Smooth muscle cell (in vitro differentiated cells): ENCODE measurements at regions not wholly inside any gene's neighbourhood (a gene's known extent, or its start where the extent isn't known, plus 50 kb on each side); places are given as distances from the start of the nearest gene placed in this dataset.
"Not testable (repeated sequence)": the region's sequence is repeated elsewhere in the genome, so short reads cannot be mapped to it uniquely, and the experiment has no call there.

ENCODE experiments used
- DNase-seq: peaks from one replicate; lab custom pipeline; 2025; ENCODE audit not compliant: unreplicated experiment; lab: John Stamatoyannopoulos, UW
- H2AFZ ChIP-seq: fragments of 200-600 bp; sonication (generic); 2 replicates; pipeline ENCODE4 v1.6.0; 2016; ENCODE audit warnings: antibody characterized with exemption, low read depth, mild to moderate bottlenecking
- H3F3A ChIP-seq: fragments of 200-600 bp; sonication (generic); 2 replicates; pipeline ENCODE4 v1.6.0; 2017; ENCODE audit warnings: antibody characterized with exemption, low read depth
- H3K27ac ChIP-seq: fragments of 200-600 bp; sonication (generic); 2 replicates; pipeline ENCODE4 v1.5.1; 2016; ENCODE audit warnings: low read depth, mild to moderate bottlenecking
- H3K27me3 ChIP-seq: fragments of 200-600 bp; sonication (generic); 2 replicates; pipeline ENCODE4 v1.6.1; 2016; ENCODE audit warnings: low read depth, mild to moderate bottlenecking
- H3K36me3 ChIP-seq: fragments of 200-600 bp; sonication (generic); 2 replicates; pipeline ENCODE4 v1.5.1; 2016; ENCODE audit warnings: low read depth
- H3K4me1 ChIP-seq: fragments of 200-600 bp; sonication (generic); 2 replicates; pipeline ENCODE4 v1.5.1; 2016; ENCODE audit warnings: low read depth
- H3K4me2 ChIP-seq: fragments of 200-600 bp; sonication (generic); 2 replicates; pipeline ENCODE4 v1.6.0; 2016; ENCODE audit warnings: mild to moderate bottlenecking
- H3K4me3 ChIP-seq: fragments of 200-600 bp; sonication (generic); 2 replicates; pipeline ENCODE4 v1.5.1; 2016; ENCODE audit warnings: mild to moderate bottlenecking
- H3K79me2 ChIP-seq: fragments of 200-600 bp; sonication (generic); 2 replicates; pipeline ENCODE4 v1.6.0; 2016; ENCODE audit warnings: low read depth, mild to moderate bottlenecking
- H3K9ac ChIP-seq: fragments of 200-600 bp; sonication (generic); 2 replicates; pipeline ENCODE4 v1.6.0; 2016; ENCODE audit warnings: low read depth
- H3K9me3 ChIP-seq: fragments of 200-600 bp; sonication (generic); replicated peaks from 2 replicates; pipeline ENCODE4 v1.5.1; 2016; ENCODE audit warnings: low read depth
- H4K20me1 ChIP-seq: fragments of 200-600 bp; sonication (generic); 2 replicates; pipeline ENCODE4 v1.6.0; 2016; ENCODE audit warnings: low read depth
- WGBS: methylation state at CpG from one replicate; pipeline ENCODE4 v1.1.7; 2016; ENCODE audit warnings: low lambda C conversion rate; 5-methylcytosine and 5-hydroxymethylcytosine counted together
- TF ChIP-seq, protein P1 (sequence below): fragments of 200-600 bp; sonication (generic); IDR thresholded peaks from 2 replicates; pipeline ENCODE4 v1.5.1; 2017; ENCODE audit warnings: borderline replicate concordance, mild to moderate bottlenecking, antibody characterized with exemption; ENCODE audit not compliant: insufficient read depth, poor library complexity, severe bottlenecking

DNA sequence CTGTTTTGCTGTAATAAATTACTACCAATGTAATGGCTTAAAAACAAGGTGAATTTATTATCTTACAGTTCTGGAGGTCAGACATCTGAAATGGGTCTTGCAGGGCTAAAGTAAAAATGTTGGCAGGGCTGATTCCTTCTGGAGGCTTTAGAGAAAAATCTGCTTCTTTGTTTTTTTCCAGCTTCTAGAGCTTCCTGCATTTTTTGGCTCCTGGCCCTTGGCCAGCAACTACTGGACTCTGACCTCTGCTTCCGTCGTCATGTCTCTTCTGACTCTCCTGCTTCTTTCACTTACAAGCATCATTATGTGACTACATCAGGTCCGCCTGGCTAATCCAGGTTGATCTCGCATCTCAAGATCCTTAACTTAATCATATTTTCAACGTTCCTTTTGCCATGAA is 350.9 kb downstream of the S1PR1 start:
- Histone ChIP-seq H3K9me3 (no peaks in the 10 kb centered on the region), H3K4me1 (no peaks in the 10 kb centered on the region), H4K20me1 (no peaks in the 10 kb centered on the region), H3K36me3 (no peaks in the 10 kb centered on the region), H3K79me2 (no peaks in the 10 kb centered on the region), H3F3A (no peaks in the 10 kb centered on the region), H3K27me3 (no peaks in the 10 kb centered on the region), H3K4me3 (no peak overlapping the region), H2AFZ (no peak overlapping the region), H3K4me2 (no peak overlapping the region), H3K9ac (no peak overlapping the region), H3K27ac (no peak overlapping the region)
- no peak for DNase-seq
- 74% methylated on average over 5 of the region's 5 CpGs for WGBS
- TF ChIP-seq, protein P1, sequence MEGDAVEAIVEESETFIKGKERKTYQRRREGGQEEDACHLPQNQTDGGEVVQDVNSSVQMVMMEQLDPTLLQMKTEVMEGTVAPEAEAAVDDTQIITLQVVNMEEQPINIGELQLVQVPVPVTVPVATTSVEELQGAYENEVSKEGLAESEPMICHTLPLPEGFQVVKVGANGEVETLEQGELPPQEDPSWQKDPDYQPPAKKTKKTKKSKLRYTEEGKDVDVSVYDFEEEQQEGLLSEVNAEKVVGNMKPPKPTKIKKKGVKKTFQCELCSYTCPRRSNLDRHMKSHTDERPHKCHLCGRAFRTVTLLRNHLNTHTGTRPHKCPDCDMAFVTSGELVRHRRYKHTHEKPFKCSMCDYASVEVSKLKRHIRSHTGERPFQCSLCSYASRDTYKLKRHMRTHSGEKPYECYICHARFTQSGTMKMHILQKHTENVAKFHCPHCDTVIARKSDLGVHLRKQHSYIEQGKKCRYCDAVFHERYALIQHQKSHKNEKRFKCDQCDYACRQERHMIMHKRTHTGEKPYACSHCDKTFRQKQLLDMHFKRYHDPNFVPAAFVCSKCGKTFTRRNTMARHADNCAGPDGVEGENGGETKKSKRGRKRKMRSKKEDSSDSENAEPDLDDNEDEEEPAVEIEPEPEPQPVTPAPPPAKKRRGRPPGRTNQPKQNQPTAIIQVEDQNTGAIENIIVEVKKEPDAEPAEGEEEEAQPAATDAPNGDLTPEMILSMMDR: no peak

DNA sequence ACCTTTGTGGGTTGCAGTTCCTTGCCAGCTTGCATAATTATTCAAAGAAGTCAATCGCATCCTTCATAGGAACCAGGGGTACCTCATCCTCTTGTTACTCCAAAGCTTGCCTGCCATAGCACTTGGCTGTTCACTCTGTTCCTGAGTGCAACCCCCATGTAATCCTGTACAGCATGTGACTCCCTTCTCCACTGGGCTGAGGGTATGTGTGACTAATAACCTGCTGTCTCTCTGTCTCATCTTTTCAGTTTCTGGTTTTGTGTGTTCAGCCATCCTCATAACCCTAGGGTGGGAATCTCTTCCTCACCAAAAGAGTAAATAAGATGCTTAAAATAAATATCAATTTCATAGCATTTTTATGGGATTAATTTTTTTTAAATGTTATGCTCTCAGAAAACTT is 351.9 kb downstream of the S1PR1 start:
- Histone ChIP-seq H3K27me3 (no peaks in the 10 kb centered on the region), H3K79me2 (no peaks in the 10 kb centered on the region), H3K36me3 (no peaks in the 10 kb centered on the region), H3F3A (no peaks in the 10 kb centered on the region), H3K27ac (no peak overlapping the region), H4K20me1 (no peaks in the 10 kb centered on the region), H3K9me3 (no peaks in the 10 kb centered on the region), H3K4me2 (no peak overlapping the region), H3K9ac (no peak overlapping the region), H3K4me1 (no peaks in the 10 kb centered on the region), H3K4me3 (no peak overlapping the region), H2AFZ (no peak overlapping the region)
- no peak for DNase-seq
- 96% methylated on average over 1 of the region's 1 CpG for WGBS
- TF ChIP-seq, protein P1: no peak

DNA sequence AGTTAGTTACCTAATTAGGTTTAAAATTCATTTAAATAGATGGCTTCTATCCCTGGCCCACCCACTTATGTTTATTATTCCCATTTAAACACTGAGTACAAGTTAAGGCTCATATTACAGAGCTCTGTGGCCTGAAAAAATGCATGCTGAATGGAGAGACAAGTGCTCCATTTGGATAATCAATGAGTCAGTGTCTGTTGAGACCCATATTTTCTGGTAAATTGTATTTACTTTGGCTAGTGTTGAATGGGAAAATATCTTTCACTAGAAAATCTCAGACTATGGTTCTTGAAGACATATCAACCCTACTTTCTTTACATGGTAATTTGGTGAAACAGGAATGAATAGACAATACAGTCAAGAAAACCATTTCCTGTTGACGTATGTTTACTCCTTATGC is 356.0 kb downstream of the S1PR1 start:
- no peak overlapping the region for H3K27ac ChIP-seq
- H3K9ac ChIP-seq: no peak overlapping the region
- DNase-seq: no peak
- no peaks in the 10 kb centered on the region for H3K36me3 ChIP-seq
- H3K9me3 ChIP-seq: no peaks in the 10 kb centered on the region
- H3K79me2 ChIP-seq: no peaks in the 10 kb centered on the region
- no peak overlapping the region for H3K4me3 ChIP-seq
- H3K27me3 ChIP-seq: no peaks in the 10 kb centered on the region
- WGBS: 100% methylated on average over 1 of the region's 1 CpG
- H2AFZ ChIP-seq: no peak overlapping the region
- H3K4me1 ChIP-seq: no peaks in the 10 kb centered on the region
- TF ChIP-seq, protein P1: no peak
- no peak overlapping the region for H3K4me2 ChIP-seq
- no peaks in the 10 kb centered on the region for H3F3A ChIP-seq
- no peaks in the 10 kb centered on the region for H4K20me1 ChIP-seq

DNA sequence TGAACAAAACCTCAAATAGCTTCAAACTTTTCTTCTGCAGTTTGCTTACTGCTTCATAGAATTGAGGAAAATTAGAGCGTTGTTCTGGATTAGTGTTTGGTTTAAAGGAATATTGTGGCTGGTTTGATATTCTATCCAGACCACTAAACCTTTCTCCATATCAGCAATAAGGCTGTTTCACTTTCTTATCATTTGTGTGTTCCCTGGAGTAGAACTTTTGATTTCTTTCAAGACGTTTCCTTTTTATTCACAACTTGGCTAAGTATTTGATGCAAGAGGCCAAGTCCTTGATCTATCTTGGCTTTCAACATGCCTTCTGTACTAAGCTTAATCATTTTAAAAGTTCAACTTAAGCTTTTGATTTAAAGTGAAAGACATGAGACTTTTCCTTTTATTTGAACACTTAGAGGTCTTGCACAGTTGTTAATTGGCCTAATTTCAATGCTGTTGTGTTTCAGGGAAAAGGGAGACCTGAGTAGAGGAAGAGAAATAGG is 359.1 kb downstream of the S1PR1 start:
- no peak for DNase-seq
- Histone ChIP-seq H3K9ac (no peak overlapping the region), H3K9me3 (no peaks in the 10 kb centered on the region), H3K4me1 (no peaks in the 10 kb centered on the region), H3K4me2 (no peak overlapping the region), H3F3A (no peaks in the 10 kb centered on the region), H3K27ac (no peak overlapping the region), H3K36me3 (no peaks in the 10 kb centered on the region), H4K20me1 (no peaks in the 10 kb centered on the region), H3K79me2 (no peaks in the 10 kb centered on the region), H2AFZ (no peak overlapping the region), H3K27me3 (no peaks in the 10 kb centered on the region), H3K4me3 (no peak overlapping the region)
- TF ChIP-seq, protein P1: no peak
- 84% methylated on average over 2 of the region's 2 CpGs for WGBS

DNA sequence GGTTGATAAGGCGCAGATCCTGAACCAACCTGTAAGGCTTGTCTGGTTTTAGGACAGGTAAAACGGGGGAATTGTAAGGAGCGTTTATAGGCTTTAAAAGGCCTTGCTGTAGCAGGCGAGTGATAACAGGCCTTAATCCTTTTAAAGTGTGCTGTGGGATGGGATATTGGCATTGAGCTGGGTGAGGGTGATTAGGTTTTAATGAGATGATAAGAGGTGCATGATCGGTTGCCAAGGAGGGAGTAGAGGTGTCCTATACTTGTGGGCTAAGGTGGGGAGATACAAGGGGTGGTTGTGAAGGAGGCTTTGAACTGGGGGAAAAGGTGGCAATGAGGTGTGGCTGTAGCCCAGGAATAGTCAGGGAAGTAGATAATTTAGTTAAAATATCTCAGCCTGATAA is 363.8 kb downstream of the S1PR1 start:
- not testable (repeated sequence) for H3K9ac ChIP-seq, H3K4me2 ChIP-seq, H4K20me1 ChIP-seq, H3K27me3 ChIP-seq, H3K79me2 ChIP-seq, H3K27ac ChIP-seq, H3K4me1 ChIP-seq, H3F3A ChIP-seq, H3K9me3 ChIP-seq, DNase-seq, H3K36me3 ChIP-seq, H3K4me3 ChIP-seq, H2AFZ ChIP-seq
- WGBS: 68% methylated on average over 5 of the region's 5 CpGs
